Vagina (tissue), 2 donors: ENCODE measurements at regions not wholly inside any gene's neighbourhood (a gene's known extent, or its start where the extent isn't known, plus 50 kb on each side); places are given as distances from the start of the nearest gene placed in this dataset.

Source experiments
- DNase-seq, 2 donors: peaks; one replicate each; pipeline ENCODE4 v3.0.0-alpha.2; 2017; ENCODE audit errors: extremely low spot score in 2 of 2
- H3K27ac ChIP-seq: fragments of 200-600 bp; sonication (generic); one replicate; pipeline ENCODE4 v1.5.1; 2019
- H3K27me3 ChIP-seq: fragments of 200-600 bp; sonication (generic); one replicate; pipeline ENCODE4 v1.5.1; 2019
- H3K36me3 ChIP-seq, 2 donors: fragments of 200-600 bp; sonication (generic); one replicate each; pipeline ENCODE4 v1.5.1; 2017 to 2019
- H3K4me1 ChIP-seq: fragments of 200-600 bp; sonication (generic); one replicate; pipeline ENCODE4 v1.5.1; 2019
- H3K4me3 ChIP-seq, 2 donors: fragments of 200-600 bp; sonication (generic); 1 replicate in 1 of 2; 2 replicates in 1 of 2; pipeline ENCODE4 v1.5.1; 2016 to 2019
- H3K9me3 ChIP-seq: fragments of 200-600 bp; sonication (generic); one replicate; pipeline ENCODE4 v1.5.1; 2019
- POLR2A ChIP-seq, 2 donors: fragments of 450-650 bp; IDR thresholded peaks; one replicate each; pipeline ENCODE4 v1.6.1; 2017; ENCODE audit warnings: antibody characterized with exemption in 2 of 2, mild to moderate bottlenecking in 2 of 2, moderate library complexity in 2 of 2
- POLR2AphosphoS5 ChIP-seq, 2 donors: sonication (generic); formaldehyde crosslinking; IDR thresholded peaks; one replicate each; pipeline ENCODE4 v1.9.0; 2017; ENCODE audit warnings: antibody characterized with exemption in 2 of 2, mild to moderate bottlenecking in 2 of 2, low read depth in 1 of 2; ENCODE audit not compliant: insufficient read depth in 1 of 2
- intact Hi-C: fragments of 100-400 bp; cut with DNase I; formaldehyde crosslinking; loops from one replicate; pipeline ENCODE4 v1.15.1; 2023
- TF ChIP-seq, protein P1 (sequence below), 3 experiments: fragments of 450-650 bp in 2 of 3; fragments of 200-600 bp in 1 of 3; sonication (generic) in 1 of 3; IDR thresholded peaks; one replicate each; pipeline ENCODE4 v1.5.1; 2017 to 2019; ENCODE audit warnings: antibody characterized with exemption in 3 of 3, mild to moderate bottlenecking in 2 of 3, moderate library complexity in 2 of 3

DNA sequence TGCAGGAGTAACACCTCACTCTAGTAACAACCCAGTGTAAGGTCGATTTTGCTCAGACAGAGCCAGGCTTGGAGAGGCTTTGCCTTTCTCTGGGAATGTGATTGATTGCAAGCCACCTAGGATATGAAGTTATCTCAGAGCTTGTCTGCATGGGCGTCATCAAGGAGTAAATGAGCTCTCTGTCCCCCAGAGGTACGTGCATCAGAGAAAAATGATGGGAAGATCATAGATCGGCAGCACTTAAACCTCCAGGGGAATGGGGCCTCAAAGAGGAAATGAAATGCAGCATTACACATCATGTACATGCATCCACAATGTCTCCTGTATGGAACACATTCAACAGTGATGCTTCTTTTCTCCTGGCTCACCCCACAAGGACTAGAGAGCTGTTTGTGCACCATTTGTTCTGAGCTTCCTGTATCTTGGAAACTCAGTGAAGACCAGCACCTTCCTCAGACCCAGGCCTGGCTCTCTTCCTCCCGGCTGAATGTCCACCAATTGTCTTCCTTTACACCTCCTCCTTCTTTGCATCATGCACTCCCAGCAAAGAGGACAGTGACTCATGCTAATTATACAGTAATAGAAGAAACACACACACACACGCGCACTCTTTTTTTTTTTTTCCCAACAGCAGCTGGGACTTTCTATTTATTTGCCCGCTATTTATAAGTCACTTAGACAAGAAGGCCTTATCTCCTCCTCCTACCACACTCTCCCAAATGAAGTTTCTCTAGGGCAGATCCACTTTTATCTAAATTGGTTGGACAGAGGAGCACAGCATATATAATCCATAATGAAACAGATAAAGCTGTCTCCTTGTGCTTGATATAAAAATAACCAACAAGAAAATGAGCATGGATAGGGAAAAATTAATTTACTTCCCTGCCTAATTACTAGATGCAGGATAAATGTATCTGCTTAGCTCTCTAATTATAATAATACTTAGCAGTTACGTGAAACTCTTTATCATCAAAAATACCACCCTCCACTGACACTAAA lies 990.7 kb downstream of the CCSER2 start:
- Histone ChIP-seq H3K4me1 (no peaks in the 10 kb centered on the region), H3K36me3 (no peaks in the 10 kb centered on the region), H3K9me3 (no peaks in the 10 kb centered on the region), H3K27ac (no peak overlapping the region), H3K27me3 (no peaks in the 10 kb centered on the region), H3K4me3 (no peak overlapping the region)
- intact Hi-C loops, result loop anchor here (5.0 kb wide), 1 partner anchor 798 kb away; no protein-coding TSS in a partner anchor
- no peak for DNase-seq
- TF ChIP-seq, protein P1, sequence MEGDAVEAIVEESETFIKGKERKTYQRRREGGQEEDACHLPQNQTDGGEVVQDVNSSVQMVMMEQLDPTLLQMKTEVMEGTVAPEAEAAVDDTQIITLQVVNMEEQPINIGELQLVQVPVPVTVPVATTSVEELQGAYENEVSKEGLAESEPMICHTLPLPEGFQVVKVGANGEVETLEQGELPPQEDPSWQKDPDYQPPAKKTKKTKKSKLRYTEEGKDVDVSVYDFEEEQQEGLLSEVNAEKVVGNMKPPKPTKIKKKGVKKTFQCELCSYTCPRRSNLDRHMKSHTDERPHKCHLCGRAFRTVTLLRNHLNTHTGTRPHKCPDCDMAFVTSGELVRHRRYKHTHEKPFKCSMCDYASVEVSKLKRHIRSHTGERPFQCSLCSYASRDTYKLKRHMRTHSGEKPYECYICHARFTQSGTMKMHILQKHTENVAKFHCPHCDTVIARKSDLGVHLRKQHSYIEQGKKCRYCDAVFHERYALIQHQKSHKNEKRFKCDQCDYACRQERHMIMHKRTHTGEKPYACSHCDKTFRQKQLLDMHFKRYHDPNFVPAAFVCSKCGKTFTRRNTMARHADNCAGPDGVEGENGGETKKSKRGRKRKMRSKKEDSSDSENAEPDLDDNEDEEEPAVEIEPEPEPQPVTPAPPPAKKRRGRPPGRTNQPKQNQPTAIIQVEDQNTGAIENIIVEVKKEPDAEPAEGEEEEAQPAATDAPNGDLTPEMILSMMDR (IDR thresholded peaks at IDR 0.05), result no peak
- TF ChIP-seq POLR2AphosphoS5 (IDR thresholded peaks at IDR 0.05; ENCODE audit: insufficient read depth in 1 of 2, low read depth in 1 of 2) (no peak), POLR2A (IDR thresholded peaks at IDR 0.05) (no peak)

DNA sequence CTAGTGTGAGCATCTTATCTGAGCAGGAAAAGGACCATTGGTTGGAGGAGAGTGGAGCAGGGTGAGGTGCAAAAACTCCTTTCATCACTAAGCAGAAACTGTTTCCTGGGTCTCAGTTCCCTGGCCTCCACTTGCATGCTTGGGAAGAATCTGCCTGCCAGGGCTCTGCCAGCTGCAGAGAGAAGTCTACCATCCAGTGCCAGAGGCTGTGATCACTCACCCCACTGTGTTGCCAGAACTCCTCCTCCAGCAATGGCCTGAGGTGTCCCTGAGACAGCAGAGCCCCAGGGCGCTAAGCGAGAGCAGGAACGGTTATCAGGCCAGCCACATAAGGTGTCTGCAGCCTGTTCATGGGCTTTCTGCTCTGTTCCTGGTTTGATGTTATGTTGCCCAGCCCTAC lies 991.4 kb downstream of the CCSER2 start:
- no peak overlapping the region for H3K27ac ChIP-seq
- intact Hi-C loops, result loop anchor here (5.0 kb wide), 1 partner anchor 797 kb away; no protein-coding TSS in a partner anchor
- no peaks in the 10 kb centered on the region for H3K4me1 ChIP-seq
- TF ChIP-seq, protein P1 (IDR thresholded peaks at IDR 0.05), result no peak
- no peak for TF ChIP-seq POLR2A (IDR thresholded peaks at IDR 0.05)
- TF ChIP-seq POLR2AphosphoS5 (IDR thresholded peaks at IDR 0.05; ENCODE audit: insufficient read depth in 1 of 2, low read depth in 1 of 2), result no peak
- no peaks in the 10 kb centered on the region for H3K27me3 ChIP-seq
- no peak overlapping the region for H3K4me3 ChIP-seq
- DNase-seq, result no peak
- no peaks in the 10 kb centered on the region for H3K36me3 ChIP-seq
- no peaks in the 10 kb centered on the region for H3K9me3 ChIP-seq

DNA sequence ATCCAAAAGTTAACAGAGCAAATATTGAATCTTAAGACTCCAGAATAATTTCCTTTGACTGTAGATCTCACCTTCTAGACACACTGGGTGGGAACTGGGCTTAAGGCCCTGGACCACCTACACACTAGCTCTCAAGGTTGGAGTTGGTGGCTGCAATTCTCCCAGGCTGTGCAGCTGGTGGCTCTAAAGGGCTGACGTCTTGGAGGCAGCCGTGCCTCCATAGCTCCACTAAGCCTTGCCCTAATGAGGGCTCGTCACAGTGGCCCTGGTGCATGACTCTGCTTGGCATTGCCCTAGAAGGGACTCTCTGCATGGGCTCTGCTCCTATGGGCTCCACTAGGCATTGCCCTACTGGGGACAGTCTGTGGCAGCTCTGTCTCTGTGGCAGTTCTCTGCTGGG lies 1005.2 kb downstream of the CCSER2 start:
- intact Hi-C loops, result no loop called here

DNA sequence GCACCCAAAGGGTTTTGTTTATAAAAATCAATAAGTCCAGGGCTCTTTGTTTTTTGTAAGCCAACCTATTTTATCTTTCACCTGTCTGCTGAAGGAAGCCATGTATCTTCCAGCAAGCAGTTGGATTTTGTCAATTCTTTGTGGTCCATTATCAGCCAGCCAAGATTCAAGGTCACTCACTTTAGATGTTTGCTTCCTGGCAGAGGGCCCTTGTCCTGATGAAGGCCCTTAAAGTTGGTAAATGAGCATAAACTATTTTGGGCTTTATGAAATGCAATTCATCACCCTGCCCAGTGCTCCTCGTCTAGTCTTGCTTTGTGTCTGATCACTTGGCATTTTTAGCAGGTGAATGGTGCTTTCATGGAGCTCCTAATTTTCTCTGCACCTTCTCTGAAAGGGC lies 1004.2 kb downstream of the GRID1 start:
- DNase-seq, result no peak
- Histone ChIP-seq H3K27ac (no peak overlapping the region), H3K4me3 (no peak overlapping the region), H3K9me3 (no peaks in the 10 kb centered on the region), H3K4me1 (no peaks in the 10 kb centered on the region), H3K36me3 (no peaks in the 10 kb centered on the region), H3K27me3 (no peaks in the 10 kb centered on the region)
- no peak for TF ChIP-seq POLR2A (IDR thresholded peaks at IDR 0.05)
- TF ChIP-seq, protein P1 (IDR thresholded peaks at IDR 0.05), result no peak
- intact Hi-C loops, result no loop called here

More for the DNA sequence above, 1005.2 kb downstream of the CCSER2 start:
- Histone ChIP-seq H3K27ac (no peak overlapping the region), H3K4me3 (no peak overlapping the region), H3K36me3 (no peaks in the 10 kb centered on the region), H3K27me3 (no peaks in the 10 kb centered on the region), H3K9me3 (no peaks in the 10 kb centered on the region), H3K4me1 (no peaks in the 10 kb centered on the region)
- no peak for DNase-seq
- TF ChIP-seq POLR2A (IDR thresholded peaks at IDR 0.05) (no peak), POLR2AphosphoS5 (IDR thresholded peaks at IDR 0.05; ENCODE audit: insufficient read depth in 1 of 2, low read depth in 1 of 2) (no peak)

DNA sequence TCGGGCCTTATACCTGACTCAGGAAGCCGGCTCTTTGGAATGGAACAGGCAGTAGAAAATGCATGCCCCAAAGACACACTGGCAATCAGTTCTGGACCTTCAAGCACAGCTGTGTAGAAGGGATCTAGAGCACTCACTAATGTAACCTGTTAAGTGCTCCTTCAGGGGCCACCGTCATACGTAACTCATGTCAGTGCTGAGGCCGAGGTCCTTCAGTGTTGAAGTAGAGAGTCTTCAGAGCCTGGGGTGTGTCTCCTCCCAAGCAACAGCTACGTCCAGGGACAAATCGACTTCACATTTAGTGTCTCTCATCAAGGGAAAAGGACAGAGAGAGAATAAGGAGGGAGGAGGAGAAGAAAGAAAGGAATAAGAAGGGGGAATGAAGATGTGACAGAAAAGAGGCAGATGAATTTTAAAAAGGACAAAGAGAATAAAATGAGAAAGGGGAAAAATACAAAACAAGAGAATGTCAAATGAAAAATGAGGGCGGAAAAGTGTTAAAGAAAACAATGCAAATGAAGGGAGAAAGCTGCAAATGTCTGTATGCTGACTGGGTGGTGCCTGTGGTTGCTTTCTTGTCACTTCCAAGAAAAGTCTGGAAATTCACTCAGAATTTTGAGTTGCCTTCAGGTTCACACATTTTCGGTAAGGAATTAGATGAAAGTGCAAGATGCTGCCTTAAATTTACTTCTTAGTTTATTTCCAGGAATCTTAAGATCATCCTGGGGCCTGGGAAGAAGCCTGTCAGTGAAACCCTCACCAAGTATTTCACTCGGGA lies 989.4 kb downstream of the GRID1 start:
- no peak overlapping the region for H3K4me3 ChIP-seq
- no peaks in the 10 kb centered on the region for H3K27me3 ChIP-seq
- H3K27ac ChIP-seq, result no peak overlapping the region
- TF ChIP-seq, protein P1 (IDR thresholded peaks at IDR 0.05), result no peak
- TF ChIP-seq POLR2AphosphoS5 (IDR thresholded peaks at IDR 0.05; ENCODE audit: insufficient read depth in 1 of 2, low read depth in 1 of 2), result no peak
- no peak for TF ChIP-seq POLR2A (IDR thresholded peaks at IDR 0.05)
- intact Hi-C loops, result no loop called here
- no peaks in the 10 kb centered on the region for H3K4me1 ChIP-seq
- no peak for DNase-seq
- H3K9me3 ChIP-seq, result no peaks in the 10 kb centered on the region
- no peaks in the 10 kb centered on the region for H3K36me3 ChIP-seq
